ENCODE measurements at regions not wholly inside any gene's neighbourhood (a gene's known extent, or its start where the extent isn't known, plus 50 kb on each side); places are given as distances from the start of the nearest gene placed in this dataset.
"Not testable (repeated sequence)": the region's sequence is repeated elsewhere in the genome, so short reads cannot be mapped to it uniquely, and the experiment has no call there.

DNA sequence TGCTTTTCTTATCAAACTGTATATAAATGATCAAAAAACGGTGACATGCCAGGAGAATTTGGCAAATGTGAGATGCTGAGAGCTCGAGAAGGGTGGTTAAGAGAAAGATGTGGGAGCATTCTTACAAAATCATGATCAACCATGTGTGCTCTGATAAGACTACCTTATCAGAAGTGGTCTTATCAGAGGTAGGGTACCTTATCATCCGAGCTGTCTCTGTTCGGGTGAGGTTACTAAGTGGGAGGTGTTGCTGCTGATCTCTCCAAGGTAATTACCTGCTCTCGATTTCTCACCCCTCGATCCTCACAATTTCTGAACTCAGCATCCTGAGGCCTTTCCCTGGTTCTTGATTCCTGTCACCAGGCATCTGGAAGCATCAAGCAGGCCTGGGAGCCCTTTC, 813.0 kb upstream of the ID2 start:
- Histone ChIP-seq H3K4me1 (ENCODE audit: insufficient read depth) (no peaks in the 10 kb centered on the region), H3K27ac (ENCODE audit: low read depth) (no peak overlapping the region), H3K36me3 (ENCODE audit: insufficient read depth) (no peaks in the 10 kb centered on the region), H3K4me3 (ENCODE audit: low read depth, low read length) (no peak overlapping the region)
- whole genome bisulfite sequencing: 75% methylated on average over 6 of the region's 6 CpGs
- DNase-seq (ENCODE audit: extremely low spot score): no peak

DNA sequence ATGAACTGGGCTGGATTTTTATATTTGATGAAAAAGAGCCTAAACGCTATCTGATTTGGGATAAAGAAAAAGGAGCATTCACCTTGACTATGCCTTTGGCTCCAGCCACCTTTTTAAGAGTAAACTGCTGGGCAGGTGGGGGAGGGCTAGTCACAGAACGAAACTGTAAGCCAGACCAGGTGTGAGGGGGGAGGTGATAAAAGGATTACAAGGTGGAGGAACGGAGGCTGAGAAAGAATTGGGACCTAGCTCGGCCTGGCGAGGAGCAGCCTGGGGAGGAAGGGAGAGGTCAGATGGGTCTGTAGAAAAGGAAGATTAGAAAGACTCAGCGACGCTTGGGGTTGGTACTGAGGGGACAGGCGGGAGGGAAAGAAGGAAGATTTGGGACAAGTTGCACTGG, 805.4 kb upstream of the ID2 start:
- not testable (repeated sequence) for DNase-seq (ENCODE audit: extremely low spot score); H3K4me3 ChIP-seq (ENCODE audit: low read depth, low read length); H3K36me3 ChIP-seq (ENCODE audit: insufficient read depth); H3K4me1 ChIP-seq (ENCODE audit: insufficient read depth); H3K27ac ChIP-seq (ENCODE audit: low read depth)
- WGBS: 88% methylated on average over 7 of the region's 8 CpGs

DNA sequence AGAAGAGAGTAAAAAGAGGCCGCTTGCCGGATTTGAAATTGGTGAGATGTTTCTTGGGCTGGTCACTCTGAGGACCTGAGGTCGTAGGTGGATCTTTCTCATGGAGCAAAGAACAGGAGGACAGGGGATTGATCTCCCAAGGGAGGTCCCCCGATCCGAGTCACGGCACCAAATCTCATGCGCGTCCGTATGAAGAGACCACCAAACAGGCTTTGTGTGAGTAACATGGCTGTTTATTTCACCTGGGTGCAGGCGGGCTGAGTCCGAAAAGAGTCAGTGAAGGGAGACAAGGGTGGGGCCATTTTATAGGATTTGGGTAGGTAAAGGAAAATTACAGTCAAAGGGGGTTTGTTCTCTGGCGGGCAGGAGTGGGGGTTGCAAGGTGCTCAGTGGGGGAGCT, 803.6 kb upstream of the ID2 start:
- H3K36me3 ChIP-seq (ENCODE audit: insufficient read depth); DNase-seq (ENCODE audit: extremely low spot score); H3K4me3 ChIP-seq (ENCODE audit: low read depth, low read length); H3K4me1 ChIP-seq (ENCODE audit: insufficient read depth); H3K27ac ChIP-seq (ENCODE audit: low read depth): not testable (repeated sequence)
- WGBS: 92% methylated on average over 11 of the region's 12 CpGs

DNA sequence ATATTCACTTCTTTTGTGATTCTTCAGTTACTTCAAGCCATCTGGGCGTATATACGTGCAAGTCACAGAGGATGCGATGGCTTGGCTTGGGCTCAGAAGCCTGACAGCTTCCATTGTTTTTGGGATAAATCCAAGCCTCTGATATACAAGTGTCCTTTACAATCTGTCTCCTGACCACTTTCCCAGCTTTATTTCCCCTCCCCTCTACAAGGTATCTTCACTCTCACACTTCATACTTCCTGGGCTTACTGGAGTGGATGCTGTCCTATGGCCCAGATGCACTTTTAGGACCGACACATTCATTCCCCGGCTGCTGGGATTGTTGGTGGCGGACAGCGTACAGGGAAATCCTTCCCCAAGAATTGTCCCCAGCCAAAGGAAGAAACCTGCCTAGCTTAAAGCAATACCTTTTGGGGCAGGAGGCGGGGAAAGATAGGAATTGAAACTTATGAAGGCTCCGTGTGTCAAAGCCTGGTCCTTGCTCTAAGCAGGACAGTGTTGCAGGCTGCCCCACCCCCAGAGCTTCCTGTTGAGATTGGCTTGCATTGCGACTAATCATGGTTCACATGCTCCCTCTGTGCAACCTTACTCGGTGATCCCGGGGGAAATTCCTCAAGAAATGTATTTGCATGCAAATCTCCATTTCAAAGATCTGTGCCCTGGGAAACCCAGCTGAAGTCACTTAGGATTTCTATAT, 802.9 kb upstream of the ID2 start:
- no peak for DNase-seq (ENCODE audit: extremely low spot score)
- 73% methylated on average over 12 of the region's 12 CpGs for WGBS
- H3K36me3 ChIP-seq (ENCODE audit: insufficient read depth): no peaks in the 10 kb centered on the region

GRCh38 chr2:7879483-7879835, 802.4 kb upstream of the ID2 start:
- 92% methylated on average over 1 of the region's 1 CpG for WGBS

More for the DNA sequence above, 802.9 kb upstream of the ID2 start:
- H3K4me3 ChIP-seq (ENCODE audit: low read depth, low read length): no peak overlapping the region
- H3K27ac ChIP-seq (ENCODE audit: low read depth): no peak overlapping the region
- H3K4me1 ChIP-seq (ENCODE audit: insufficient read depth): no peaks in the 10 kb centered on the region

GRCh38 chr2:7880126-7880525, 801.7 kb upstream of the ID2 start:
- no peak overlapping the region for H3K27ac ChIP-seq (ENCODE audit: low read depth)
- H3K4me1 ChIP-seq (ENCODE audit: insufficient read depth): no peaks in the 10 kb centered on the region
- 98% methylated on average over 2 of the region's 2 CpGs for WGBS
- H3K36me3 ChIP-seq (ENCODE audit: insufficient read depth): no peaks in the 10 kb centered on the region
- H3K4me3 ChIP-seq (ENCODE audit: low read depth, low read length): no peak overlapping the region
- no peak for DNase-seq (ENCODE audit: extremely low spot score)

More at GRCh38 chr2:7879483-7879835, 802.4 kb upstream of the ID2 start:
- no peaks in the 10 kb centered on the region for H3K4me1 ChIP-seq (ENCODE audit: insufficient read depth)
- H3K27ac ChIP-seq (ENCODE audit: low read depth): no peak overlapping the region
- no peak overlapping the region for H3K4me3 ChIP-seq (ENCODE audit: low read depth, low read length)
- H3K36me3 ChIP-seq (ENCODE audit: insufficient read depth): no peaks in the 10 kb centered on the region
- DNase-seq (ENCODE audit: extremely low spot score): no peak

DNA sequence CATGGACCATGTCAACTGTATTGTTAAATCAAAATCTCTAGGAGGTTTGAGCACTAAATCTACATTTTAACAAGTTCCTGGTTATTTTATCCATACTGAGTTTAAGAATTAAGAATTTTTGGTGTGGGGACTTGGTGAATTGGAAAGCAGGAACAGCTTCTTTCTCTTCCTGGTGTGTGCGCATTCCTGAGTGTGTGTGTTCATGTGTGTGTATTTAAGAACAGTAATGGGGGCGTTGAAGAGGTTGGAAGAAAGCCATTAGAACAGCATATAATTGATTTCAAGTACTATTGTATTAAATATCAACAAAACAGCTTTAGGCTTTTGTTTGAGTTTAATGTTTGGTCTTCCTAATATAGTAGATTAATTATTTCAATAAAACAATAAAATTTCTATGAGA, 801.3 kb upstream of the ID2 start:
- DNase-seq (ENCODE audit: extremely low spot score): no peak
- 73% methylated on average over 2 of the region's 2 CpGs for WGBS
- no peak overlapping the region for H3K27ac ChIP-seq (ENCODE audit: low read depth)
- H3K36me3 ChIP-seq (ENCODE audit: insufficient read depth): no peaks in the 10 kb centered on the region
- H3K4me3 ChIP-seq (ENCODE audit: low read depth, low read length): no peak overlapping the region
- no peaks in the 10 kb centered on the region for H3K4me1 ChIP-seq (ENCODE audit: insufficient read depth)

DNA sequence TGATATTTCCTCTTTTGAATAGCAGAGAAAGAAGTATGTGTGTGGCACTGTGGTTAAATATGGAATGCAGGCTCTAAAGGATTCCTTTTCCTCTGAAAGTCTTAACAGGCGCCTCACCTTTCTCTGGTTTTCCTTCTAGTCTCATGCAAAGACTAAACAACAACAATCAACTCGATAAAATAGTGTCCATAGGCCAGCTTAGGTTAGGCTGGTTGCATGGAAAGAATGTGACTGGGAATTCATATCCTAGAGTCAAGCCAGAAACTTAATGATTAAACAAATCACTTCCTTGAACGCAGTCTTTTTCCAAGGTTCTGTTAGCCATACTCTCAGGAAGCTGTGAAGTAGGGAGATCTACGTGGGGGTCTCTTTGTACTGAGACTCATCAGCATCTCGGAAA, 800.8 kb upstream of the ID2 start:
- WGBS: 61% methylated on average over 5 of the region's 5 CpGs
- Histone ChIP-seq H3K27ac (ENCODE audit: low read depth) (no peak overlapping the region), H3K36me3 (ENCODE audit: insufficient read depth) (no peaks in the 10 kb centered on the region), H3K4me3 (ENCODE audit: low read depth, low read length) (no peak overlapping the region), H3K4me1 (ENCODE audit: insufficient read depth) (no peaks in the 10 kb centered on the region)
- no peak for DNase-seq (ENCODE audit: extremely low spot score)

DNA sequence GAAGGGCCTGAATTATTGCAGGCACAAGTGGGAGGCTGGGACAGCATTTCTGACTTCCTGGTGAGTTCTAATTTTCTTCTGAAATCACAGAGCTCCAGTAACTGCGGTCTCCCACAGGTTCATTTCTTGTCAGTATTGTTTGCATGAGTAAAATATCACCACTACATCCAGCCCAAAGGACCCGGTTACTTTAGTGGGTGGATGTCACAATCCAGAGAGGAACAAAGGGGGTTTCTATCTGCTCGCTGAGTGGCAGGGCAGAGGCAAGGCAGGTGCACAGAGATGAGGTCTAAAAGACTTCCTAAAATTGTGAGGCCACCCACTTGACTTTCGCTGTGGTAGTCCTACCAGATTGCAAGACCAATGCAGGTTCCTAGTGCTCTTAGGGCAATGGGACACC, 800.4 kb upstream of the ID2 start:
- WGBS: 88% methylated on average over 4 of the region's 4 CpGs
- H3K4me3 ChIP-seq (ENCODE audit: low read depth, low read length): no peak overlapping the region
- no peak overlapping the region for H3K27ac ChIP-seq (ENCODE audit: low read depth)
- DNase-seq (ENCODE audit: extremely low spot score): no peak
- H3K4me1 ChIP-seq (ENCODE audit: insufficient read depth): no peaks in the 10 kb centered on the region
- no peaks in the 10 kb centered on the region for H3K36me3 ChIP-seq (ENCODE audit: insufficient read depth)

GRCh38 chr2:7882296-7882695, 799.6 kb upstream of the ID2 start:
- no peaks in the 10 kb centered on the region for H3K4me1 ChIP-seq (ENCODE audit: insufficient read depth)
- no peak for DNase-seq (ENCODE audit: extremely low spot score)
- no peak overlapping the region for H3K27ac ChIP-seq (ENCODE audit: low read depth)
- H3K36me3 ChIP-seq (ENCODE audit: insufficient read depth): no peaks in the 10 kb centered on the region
- no peak overlapping the region for H3K4me3 ChIP-seq (ENCODE audit: low read depth, low read length)

DNA sequence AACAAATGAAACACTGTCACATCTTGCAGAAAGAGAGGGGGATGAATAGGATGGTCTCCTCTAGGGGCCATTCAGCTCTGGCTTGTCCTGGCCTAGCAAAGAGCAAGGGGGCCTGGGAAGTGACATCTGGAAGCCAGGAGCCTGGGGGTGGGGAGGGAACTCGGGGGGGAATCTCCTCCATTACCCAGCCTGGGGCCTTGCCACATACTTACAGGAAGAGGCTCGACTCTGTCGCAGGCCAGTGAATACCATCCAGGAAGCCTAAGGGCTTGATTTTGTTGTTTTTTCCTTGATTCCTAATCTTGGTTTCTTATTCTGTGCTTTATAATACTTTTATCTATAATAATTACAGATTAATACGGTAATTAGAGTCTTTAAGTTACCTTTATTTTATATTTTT, 797.5 kb upstream of the ID2 start:
- DNase-seq (ENCODE audit: extremely low spot score): no peak
- 79% methylated on average over 4 of the region's 4 CpGs for WGBS
- no peak overlapping the region for H3K27ac ChIP-seq (ENCODE audit: low read depth)
- no peaks in the 10 kb centered on the region for H3K36me3 ChIP-seq (ENCODE audit: insufficient read depth)
- H3K4me3 ChIP-seq (ENCODE audit: low read depth, low read length): no peak overlapping the region
- no peaks in the 10 kb centered on the region for H3K4me1 ChIP-seq (ENCODE audit: insufficient read depth)

DNA sequence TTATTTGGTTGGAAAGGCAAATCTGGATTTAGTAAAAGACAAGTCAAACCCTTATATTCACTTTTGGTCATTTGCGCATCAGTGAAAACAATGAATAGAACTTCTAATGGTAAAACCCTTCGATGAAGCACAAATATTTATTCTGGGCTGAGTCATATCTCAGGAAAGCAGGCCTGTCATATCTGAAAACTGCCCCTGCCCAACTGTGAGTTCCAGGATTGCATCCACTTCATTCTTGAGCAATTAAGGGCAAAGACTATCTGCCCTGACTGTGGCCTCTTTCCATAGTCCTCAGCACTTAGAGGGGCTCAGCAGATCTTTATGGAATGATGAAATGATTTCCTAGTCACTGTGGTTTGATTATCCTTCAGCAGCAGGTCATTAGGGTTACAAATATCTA, 795.2 kb upstream of the ID2 start:
- no peak for DNase-seq (ENCODE audit: extremely low spot score)
- H3K36me3 ChIP-seq (ENCODE audit: insufficient read depth): no peaks in the 10 kb centered on the region

DNA sequence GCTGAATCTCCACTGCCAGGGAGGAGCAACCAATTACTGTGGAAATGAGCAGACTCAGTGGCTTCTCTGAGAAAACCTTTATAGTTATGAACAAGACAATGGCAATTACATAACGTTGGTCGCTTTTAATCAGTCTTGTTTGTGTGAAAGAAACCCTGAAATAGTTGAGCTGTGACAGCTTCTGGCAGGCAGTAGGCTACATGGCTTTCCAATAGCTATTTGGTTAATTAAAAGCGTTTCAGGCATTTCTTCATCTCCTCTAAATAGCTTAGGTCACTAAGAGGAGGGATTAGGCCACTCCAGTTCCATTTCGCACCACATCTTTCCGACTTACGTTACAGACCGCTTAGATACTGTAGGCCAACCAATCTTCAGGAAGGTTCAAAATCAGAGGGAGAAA, 794.4 kb upstream of the ID2 start:
- 93% methylated on average over 7 of the region's 7 CpGs for WGBS
- no peak for DNase-seq (ENCODE audit: extremely low spot score)
- no peaks in the 10 kb centered on the region for H3K4me1 ChIP-seq (ENCODE audit: insufficient read depth)
- H3K4me3 ChIP-seq (ENCODE audit: low read depth, low read length): no peak overlapping the region
- H3K36me3 ChIP-seq (ENCODE audit: insufficient read depth): no peaks in the 10 kb centered on the region
- no peak overlapping the region for H3K27ac ChIP-seq (ENCODE audit: low read depth)

More for the DNA sequence above, 795.2 kb upstream of the ID2 start:
- Histone ChIP-seq H3K4me1 (ENCODE audit: insufficient read depth) (no peaks in the 10 kb centered on the region), H3K4me3 (ENCODE audit: low read depth, low read length) (no peak overlapping the region), H3K27ac (ENCODE audit: low read depth) (no peak overlapping the region)
- 86% methylated on average over 2 of the region's 2 CpGs for WGBS

DNA sequence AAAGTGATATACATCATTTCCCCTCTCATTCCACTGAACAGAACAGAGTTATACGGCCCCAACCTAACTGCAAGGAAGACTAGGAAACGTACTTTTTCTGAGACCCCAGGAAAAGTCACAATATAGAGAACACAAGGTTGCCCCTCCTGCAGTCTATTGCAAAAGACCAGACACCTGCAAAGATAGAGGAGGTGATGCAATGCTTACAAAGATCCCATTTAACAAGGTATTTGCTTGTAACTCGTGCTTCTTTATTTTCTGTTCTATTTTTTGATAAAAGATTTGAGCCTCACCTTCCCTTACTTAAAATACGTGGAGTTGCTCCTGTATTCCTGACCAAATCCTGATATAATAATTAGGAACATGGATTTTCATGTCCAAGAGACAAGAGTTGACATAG, 793.0 kb upstream of the ID2 start:
- H3K27ac ChIP-seq (ENCODE audit: low read depth): no peak overlapping the region
- DNase-seq (ENCODE audit: extremely low spot score): no peak
- H3K36me3 ChIP-seq (ENCODE audit: insufficient read depth): no peaks in the 10 kb centered on the region
- no peak overlapping the region for H3K4me3 ChIP-seq (ENCODE audit: low read depth, low read length)
- WGBS: 81% methylated on average over 4 of the region's 4 CpGs
- H3K4me1 ChIP-seq (ENCODE audit: insufficient read depth): no peaks in the 10 kb centered on the region

GRCh38 chr2:7891312-7891711, 790.5 kb upstream of the ID2 start:
- no peak overlapping the region for H3K27ac ChIP-seq (ENCODE audit: low read depth)
- 93% methylated on average over 2 of the region's 2 CpGs for WGBS
- H3K36me3 ChIP-seq (ENCODE audit: insufficient read depth): no peaks in the 10 kb centered on the region
- H3K4me1 ChIP-seq (ENCODE audit: insufficient read depth): no peaks in the 10 kb centered on the region
- DNase-seq (ENCODE audit: extremely low spot score): no peak
- no peak overlapping the region for H3K4me3 ChIP-seq (ENCODE audit: low read depth, low read length)
